Endometrial microvascular endothelial cells (primary cell): ENCODE measurements at regions not wholly inside any gene's neighbourhood (a gene's known extent, or its start where the extent isn't known, plus 50 kb on each side); places are given as distances from the start of the nearest gene placed in this dataset.

Experiments used
- in situ Hi-C: cut with HindIII; loops from 2 replicates; pipeline ENCODE4 v1.10.0; 2017; ENCODE audit warnings: low sequenced_read_pairs, low pct_unique_long_range_greater_than_20kb; ENCODE audit errors: inconsistent ontology term

DNA sequence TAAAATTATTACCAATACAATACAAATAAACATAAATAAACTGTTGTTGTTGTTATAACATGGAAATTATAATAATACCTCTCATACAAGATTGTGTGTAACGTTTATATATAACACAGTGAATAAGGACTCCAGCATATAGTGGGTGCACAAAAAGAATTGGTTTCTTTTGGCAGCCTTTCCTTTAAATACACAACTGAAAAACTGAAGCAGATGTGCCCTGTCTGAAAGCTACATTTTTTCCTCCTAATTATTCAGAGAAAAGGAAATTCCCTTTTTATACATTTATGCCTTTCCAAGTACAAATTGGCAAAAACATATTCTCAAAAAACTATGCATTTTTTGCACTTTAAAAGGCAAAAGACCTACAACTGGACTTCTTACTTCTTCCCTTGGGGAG lies 928.9 kb upstream of the NR2F2 start:
- in situ Hi-C loops: no loop called here

GRCh38 chr15:95405447-95405846 lies 925.1 kb upstream of the NR2F2 start:
- in situ Hi-C loops: no loop called here

- in situ Hi-C loops: no loop called here
Observed at GRCh38 chr15:95407534-95407933, 923.0 kb upstream of the NR2F2 start.

DNA sequence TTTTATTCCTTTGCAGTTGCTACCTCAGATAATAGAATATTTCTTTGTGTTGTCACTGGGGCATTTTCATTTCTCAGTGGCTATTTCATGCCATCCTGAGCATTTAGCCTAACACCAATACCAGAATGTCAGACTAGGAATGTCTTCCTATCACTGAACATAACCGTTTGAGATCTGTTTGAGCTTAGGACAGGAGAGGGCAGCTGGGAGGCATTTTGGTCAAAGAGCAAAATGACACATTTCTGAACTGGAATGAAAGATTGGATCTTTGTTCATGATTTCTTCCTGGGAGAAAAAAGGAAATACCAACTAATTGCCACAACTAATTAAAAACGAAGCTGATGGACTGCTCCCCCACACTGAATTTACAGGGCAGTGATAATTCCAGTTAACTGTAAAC lies 921.3 kb upstream of the NR2F2 start:
- in situ Hi-C loops: no loop called here

GRCh38 chr15:95409626-95410310 lies 920.7 kb upstream of the NR2F2 start:
- in situ Hi-C loops: no loop called here

GRCh38 chr15:95410757-95411156 lies 919.7 kb upstream of the NR2F2 start:
- in situ Hi-C loops: no loop called here

DNA sequence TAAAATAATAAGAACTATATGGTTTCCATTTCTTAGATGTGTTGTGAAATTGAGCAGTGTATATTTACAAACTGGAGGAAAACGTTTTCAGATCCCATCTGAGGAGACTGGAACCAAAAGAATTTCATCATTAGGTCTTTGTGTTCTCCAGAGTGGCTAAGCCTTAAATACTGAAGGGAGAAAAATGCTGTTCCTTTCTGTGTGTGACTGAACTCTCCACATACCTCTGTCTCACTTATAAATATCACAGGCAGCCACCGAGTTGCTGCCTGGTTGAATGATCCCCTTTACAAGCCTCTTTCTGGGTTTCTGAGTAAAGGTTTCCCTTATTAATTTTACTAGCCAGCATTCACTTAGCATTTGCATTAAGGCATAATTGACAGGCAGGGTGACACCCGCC lies 913.9 kb upstream of the NR2F2 start:
- in situ Hi-C loops: no loop called here

DNA sequence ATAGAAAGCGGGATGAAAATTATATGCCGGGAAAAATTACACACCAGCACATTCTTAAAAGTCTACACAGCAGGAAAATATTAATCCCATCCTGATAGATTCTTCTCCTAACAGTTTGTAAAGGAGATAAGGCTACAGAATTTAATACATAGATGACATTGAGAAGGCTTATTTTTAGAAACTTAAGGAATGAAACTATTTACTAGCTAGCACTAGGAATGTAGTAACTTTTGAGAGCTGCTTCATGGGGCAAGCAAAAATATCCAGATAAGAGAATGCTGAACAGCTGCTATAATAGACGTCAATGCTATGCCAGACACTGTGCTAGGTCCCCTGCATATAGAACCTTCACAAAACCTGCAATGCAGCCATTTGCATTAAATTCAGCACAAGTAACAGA lies 912.7 kb upstream of the NR2F2 start:
- in situ Hi-C loops: no loop called here

DNA sequence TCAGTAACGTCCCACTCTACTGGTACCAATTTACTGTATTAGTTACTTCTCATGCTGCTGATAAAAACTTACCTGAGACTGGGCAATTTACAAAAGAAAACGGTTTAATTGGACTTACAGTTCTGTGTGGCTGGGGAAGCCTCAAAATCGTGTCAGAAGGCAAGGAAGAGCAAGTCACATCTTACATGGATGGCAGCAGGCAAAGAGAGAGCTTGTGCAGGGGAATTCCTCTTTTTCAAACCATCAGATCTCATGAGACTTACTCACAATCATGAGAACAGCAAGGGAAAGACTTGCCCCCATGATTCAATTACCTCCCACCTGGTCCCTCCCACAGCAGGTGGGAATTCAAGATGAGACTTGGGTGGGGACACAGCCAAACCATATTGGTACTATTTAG lies 908.2 kb upstream of the NR2F2 start:
- in situ Hi-C loops: no loop called here

DNA sequence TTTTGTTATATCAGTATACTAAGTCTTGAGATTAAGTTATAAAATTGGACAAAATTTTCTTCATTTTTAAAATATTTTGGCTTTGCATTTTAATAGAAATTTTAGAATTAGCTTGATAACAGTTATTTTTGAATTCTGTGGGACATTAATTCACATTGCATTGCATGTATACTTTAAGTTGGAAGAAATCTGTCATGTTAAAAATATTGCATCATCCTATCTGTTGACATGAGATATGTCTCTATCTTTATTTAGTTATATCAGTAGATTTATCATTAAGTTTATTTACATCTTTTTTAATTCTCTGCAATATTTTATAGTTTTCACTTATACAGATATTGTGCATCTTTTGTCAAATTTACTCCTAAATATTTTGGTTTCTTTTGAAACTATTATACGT lies 904.6 kb upstream of the NR2F2 start:
- in situ Hi-C loops: no loop called here

DNA sequence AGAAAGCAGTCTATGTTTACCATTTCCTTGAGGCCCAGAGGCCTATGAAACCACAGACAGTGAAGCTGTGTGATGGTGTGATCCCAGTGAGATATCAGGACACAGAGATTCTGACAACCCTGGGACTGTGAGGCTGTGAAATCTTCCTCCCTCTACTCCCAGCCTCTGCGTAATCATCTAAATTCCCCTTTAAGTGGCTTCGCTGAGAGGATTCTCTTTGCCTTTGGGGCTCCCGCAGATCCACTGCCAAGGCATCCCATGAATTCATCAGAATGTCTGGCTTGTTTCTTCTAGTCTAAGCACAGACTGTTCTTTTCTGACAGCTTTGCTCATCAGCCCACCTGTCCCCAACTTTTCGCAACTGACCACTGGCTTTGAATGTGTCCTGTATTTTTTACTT lies 901.2 kb upstream of the NR2F2 start:
- in situ Hi-C loops: no loop called here

DNA sequence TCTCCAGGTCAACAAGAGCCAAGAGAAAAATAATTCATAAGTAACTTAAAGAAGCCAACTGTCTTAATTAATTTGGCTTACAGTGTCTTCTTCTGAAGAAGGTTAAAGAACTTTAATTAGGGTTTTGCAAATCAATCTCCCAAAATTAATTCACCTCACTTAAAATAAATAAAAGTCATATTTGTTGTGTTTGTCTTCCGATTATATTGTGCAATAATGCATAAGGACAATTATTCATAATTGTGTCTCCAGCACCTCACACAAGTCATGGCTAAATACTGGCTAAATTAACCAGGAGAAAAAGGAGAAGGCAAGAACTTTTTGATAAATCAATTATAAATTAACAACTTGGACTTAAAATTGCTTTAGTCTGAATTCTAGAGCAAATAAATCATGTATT lies 899.0 kb upstream of the NR2F2 start:
- in situ Hi-C loops: no loop called here

DNA sequence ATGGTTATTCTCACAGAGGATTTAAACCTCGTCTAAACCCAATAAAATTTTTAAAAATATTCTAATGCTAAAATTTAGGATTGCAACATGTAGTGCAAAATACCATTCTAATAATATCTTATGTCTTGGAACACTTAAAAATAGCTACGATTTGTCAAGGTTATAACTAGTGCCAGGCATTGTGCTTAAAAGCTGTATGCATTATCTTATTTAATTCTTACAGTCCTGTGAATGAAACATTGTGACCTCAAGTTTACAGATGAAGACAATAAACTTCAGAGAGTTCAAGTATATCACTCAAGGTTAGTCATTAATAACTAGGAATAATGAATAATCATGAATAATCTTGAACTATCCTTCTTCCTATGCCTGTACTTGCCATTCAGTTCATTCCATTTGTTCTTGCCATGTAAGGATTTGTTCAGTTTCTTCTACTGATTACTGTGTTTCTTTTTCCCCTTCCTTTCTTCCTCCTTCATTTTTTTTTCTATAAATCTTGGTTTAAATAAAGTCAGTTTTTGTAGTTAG lies 897.6 kb upstream of the NR2F2 start:
- in situ Hi-C loops: no loop called here

DNA sequence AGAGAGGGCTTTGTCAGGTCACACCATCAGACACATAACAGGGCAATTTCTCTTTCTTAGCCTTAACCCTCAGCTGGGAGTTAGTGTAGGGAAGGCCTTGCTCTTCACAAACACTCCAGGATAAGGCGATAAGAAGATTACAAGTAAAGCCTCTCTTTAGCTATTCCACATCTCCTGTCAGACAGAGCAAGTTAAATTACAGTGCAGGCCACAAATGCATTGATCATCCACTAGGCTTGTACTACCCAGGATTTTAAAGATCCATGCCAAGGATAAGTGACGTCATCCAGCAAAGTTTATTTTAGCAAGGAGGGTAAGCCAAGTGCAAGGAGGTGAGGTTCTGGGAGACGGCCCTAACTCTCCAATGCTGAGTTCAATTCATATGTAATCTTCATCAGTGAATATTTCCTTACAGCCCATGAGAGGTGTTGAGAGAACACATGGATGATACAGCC lies 890.6 kb upstream of the NR2F2 start:
- in situ Hi-C loops: no loop called here

- in situ Hi-C loops: no loop called here
Observed at GRCh38 chr15:95440712-95441111, 889.8 kb upstream of the NR2F2 start.

GRCh38 chr15:95442107-95442719 lies 888.3 kb upstream of the NR2F2 start:
- in situ Hi-C loops: no loop called here

DNA sequence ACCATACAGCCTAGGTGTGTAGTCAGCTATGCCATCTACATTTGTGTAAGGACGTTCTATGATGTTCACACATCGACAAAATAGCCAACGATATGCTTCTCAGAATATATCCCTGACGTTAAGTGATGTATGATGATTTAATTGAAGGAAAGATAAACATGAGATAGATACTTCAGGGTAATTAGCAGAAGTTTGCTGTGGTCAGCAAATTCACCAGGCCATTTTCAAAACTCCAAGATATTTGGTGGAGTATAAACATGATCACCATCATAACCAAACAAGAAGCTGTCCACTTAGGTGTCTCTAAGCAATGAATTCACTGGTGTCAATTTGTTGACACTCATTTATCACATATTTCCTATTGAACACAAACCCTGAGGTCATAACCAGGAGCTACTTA lies 885.6 kb upstream of the NR2F2 start:
- in situ Hi-C loops: no loop called here

DNA sequence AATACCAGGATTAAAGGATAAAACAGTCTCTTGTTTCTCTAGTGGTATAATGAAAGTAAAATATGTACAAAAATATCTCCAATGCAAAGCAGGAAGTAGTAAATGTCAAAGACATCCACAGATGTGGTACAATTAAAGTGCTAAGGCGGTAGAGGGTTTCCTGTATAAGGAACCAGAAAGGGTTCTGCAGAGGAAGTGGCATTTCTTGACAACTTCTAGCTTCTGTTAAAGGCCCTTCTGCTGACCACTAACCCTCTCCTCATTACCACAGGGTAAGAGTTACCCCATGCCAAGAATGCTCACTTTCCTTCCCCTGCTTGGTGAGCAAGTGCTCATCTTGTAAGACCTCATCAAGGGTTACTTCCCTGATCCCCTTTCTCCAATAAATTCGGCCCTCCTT lies 883.6 kb upstream of the NR2F2 start:
- in situ Hi-C loops: no loop called here

DNA sequence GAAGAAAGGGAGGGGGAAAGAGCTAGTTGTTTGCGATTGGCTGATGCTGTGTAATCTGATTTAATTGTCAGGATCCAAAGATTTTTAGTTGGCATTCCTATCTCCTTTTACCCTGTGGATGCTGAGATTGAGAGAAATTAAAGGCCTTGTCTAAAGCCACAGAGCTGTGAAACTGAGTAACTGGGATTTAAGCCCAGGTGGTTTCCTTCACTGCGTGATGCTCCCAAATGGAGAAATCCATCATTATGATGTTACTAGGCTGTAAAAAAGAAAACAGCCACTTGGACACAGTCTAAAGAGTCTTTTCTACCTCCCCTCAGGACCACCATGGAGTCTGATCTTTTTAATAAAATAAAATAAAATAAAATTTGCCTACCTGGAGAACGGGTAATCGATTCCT lies 883.0 kb upstream of the NR2F2 start:
- in situ Hi-C loops: no loop called here

GRCh38 chr15:95448531-95449229 lies 881.8 kb upstream of the NR2F2 start:
- in situ Hi-C loops: no loop called here
